Lower leg skin (tissue), 3 donors: ENCODE measurements at regions not wholly inside any gene's neighbourhood (a gene's known extent, or its start where the extent isn't known, plus 50 kb on each side); places are given as distances from the start of the nearest gene placed in this dataset.

Experiments used
- CTCF ChIP-seq, 3 donors: fragments of 450-650 bp; IDR thresholded peaks; one replicate each; pipeline ENCODE4 v1.5.1; 2016; ENCODE audit warnings: antibody characterized with exemption in 3 of 3, mild to moderate bottlenecking in 3 of 3, moderate library complexity in 2 of 3
- POLR2A ChIP-seq, 2 donors: fragments of 450-650 bp; IDR thresholded peaks; one replicate each; pipeline ENCODE4 v1.6.1; 2016 to 2017; ENCODE audit warnings: antibody characterized with exemption in 2 of 2, mild to moderate bottlenecking in 1 of 2, moderate library complexity in 1 of 2

- no peak for TF ChIP-seq POLR2A (IDR thresholded peaks at IDR 0.05)
- no peak for TF ChIP-seq CTCF (IDR thresholded peaks at IDR 0.05)
Observed at GRCh38 chr15:61367953-61368352, 138.9 kb upstream of the RORA start.
